ENCODE measurements at regions not wholly inside any gene's neighbourhood (a gene's known extent, or its start where the extent isn't known, plus 50 kb on each side); places are given as distances from the start of the nearest gene placed in this dataset.
A peak's percentile ranks its signal among the peaks of the same experiment; 100 is the strongest.
"Not testable (repeated sequence)": the region's sequence is repeated elsewhere in the genome, so short reads cannot be mapped to it uniquely, and the experiment has no call there.

GRCh38 chr1:119250299-119250698 lies 109.8 kb upstream of the WARS2 start:
- H3K4me3 ChIP-seq, result no peak overlapping the region
- no peaks in the 10 kb centered on the region for H4K20me1 ChIP-seq
- no peaks in the 10 kb centered on the region for H3K36me3 ChIP-seq
- H3K4me2 ChIP-seq, result no peak overlapping the region
- no peak overlapping the region for H3K9ac ChIP-seq
- no peaks in the 10 kb centered on the region for H3K4me1 ChIP-seq
- H3K27ac ChIP-seq, result no peak overlapping the region
- TF ChIP-seq Cebpa-rat (IDR thresholded peaks at IDR 0.05), result no peak
- no peaks in the 10 kb centered on the region for H3K9me3 ChIP-seq
- no peaks in the 10 kb centered on the region for H3K27me3 ChIP-seq

- Histone ChIP-seq H3K4me3 (no peak overlapping the region), H3K9ac (no peak overlapping the region), H3K27me3 (no peaks in the 10 kb centered on the region), H3K4me1 (no peaks in the 10 kb centered on the region), H3K9me3 (no peaks in the 10 kb centered on the region), H4K20me1 (no peaks in the 10 kb centered on the region), H3K36me3 (no peaks in the 10 kb centered on the region), H3K27ac (no peak overlapping the region), H3K4me2 (no peak overlapping the region)
- no peak for TF ChIP-seq Cebpa-rat (IDR thresholded peaks at IDR 0.05)
Observed at GRCh38 chr1:119251751-119252150, 111.3 kb upstream of the WARS2 start.

GRCh38 chr1:119253366-119253765 lies 112.9 kb upstream of the WARS2 start:
- Histone ChIP-seq H3K4me1 (no peaks in the 10 kb centered on the region), H3K4me3 (no peak overlapping the region), H3K27me3 (no peaks in the 10 kb centered on the region), H3K9ac (no peak overlapping the region), H3K36me3 (no peaks in the 10 kb centered on the region), H3K4me2 (no peak overlapping the region), H3K9me3 (no peaks in the 10 kb centered on the region), H4K20me1 (no peaks in the 10 kb centered on the region), H3K27ac (no peak overlapping the region)
- no peak for TF ChIP-seq Cebpa-rat (IDR thresholded peaks at IDR 0.05)

DNA sequence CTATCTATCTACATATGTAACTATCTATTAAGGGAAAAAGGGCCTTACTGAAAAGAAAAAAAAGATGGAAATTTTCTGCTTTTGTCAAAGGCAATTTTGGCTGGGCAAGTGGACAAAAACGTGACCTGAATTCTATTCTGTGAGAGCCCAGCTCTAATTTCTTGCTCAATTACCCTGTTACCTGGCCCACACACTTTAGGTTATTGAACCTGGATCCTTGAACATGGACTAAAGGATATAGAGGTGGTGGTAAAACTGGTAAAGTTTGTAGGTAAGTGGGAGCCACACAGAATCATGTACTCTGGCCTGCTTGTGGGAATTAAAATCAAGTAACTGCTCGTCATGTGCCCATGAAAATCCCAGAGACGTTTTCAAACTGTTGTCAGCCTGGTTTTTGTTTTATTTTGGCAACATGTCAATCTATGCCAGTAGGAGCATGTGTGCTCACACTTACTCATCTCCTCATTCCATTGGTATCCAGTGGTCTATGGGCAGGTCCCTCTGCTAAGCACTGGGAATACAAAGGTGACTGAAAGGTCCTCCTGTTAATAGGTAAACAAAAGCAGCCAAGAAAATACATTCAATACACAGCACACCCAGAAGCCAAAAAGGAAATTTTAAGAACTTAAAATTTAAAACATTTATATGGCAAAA lies 113.7 kb upstream of the WARS2 start:
- no peak overlapping the region for H3K4me2 ChIP-seq
- H3K9ac ChIP-seq, result no peak overlapping the region

DNA sequence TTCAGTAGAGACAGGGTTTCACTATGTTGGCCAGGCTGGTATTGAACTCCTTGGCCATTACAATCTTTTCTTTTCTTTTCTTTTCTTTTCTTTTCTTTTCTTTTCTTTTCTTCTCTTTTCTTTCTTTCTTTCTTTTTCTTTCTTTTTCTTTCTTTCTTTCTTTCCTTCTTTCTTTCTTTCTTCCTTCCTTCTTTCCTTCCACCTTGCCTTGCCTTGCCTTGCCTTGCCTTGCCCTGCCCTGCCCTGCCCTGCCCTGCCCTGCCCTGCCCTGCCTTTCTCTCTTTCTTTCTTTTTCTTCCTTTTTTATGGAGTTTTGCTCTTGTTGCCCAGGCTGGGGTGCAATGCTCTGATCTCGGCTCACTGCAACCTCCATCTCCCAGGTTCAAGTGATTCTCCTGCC lies 112.5 kb upstream of the HAO2 start:
- not testable (repeated sequence) for H3K4me1 ChIP-seq, H3K27me3 ChIP-seq, H3K9me3 ChIP-seq, H3K36me3 ChIP-seq, H3K4me2 ChIP-seq, H4K20me1 ChIP-seq, H3K27ac ChIP-seq, H3K9ac ChIP-seq, H3K4me3 ChIP-seq

More for the DNA sequence above, 113.7 kb upstream of the WARS2 start:
- Histone ChIP-seq H3K27me3 (no peaks in the 10 kb centered on the region), H3K27ac (no peak overlapping the region), H3K36me3 (no peaks in the 10 kb centered on the region), H3K9me3 (no peaks in the 10 kb centered on the region), H3K4me3 (no peak overlapping the region), H4K20me1 (no peaks in the 10 kb centered on the region), H3K4me1 (no peaks in the 10 kb centered on the region)
- no peak for TF ChIP-seq Cebpa-rat (IDR thresholded peaks at IDR 0.05)

DNA sequence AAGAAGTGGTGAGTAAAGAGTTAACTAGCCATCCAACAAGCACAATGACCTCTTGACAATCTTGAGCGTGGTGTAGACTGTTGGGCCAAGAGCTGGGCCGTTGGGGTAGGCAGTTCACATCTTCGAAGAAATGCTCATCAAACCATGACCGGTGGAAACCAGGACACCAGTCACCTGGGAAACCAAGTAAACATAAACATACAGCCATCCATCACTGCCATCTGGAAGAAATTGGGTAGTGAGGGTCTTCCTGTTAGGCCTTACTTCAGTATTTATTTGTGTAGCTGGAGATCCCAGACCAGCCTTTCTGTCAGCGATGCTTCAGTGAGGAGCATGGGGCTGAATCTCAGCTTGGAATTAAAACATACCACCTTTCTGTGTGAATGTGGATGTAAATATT lies 108.1 kb upstream of the HAO2 start:
- H4K20me1 ChIP-seq, result no peaks in the 10 kb centered on the region

GRCh38 chr1:119266386-119266785 lies 102.2 kb upstream of the HAO2 start:
- H3K36me3 ChIP-seq, result no peaks in the 10 kb centered on the region
- H3K9me3 ChIP-seq, result no peaks in the 10 kb centered on the region
- no peak overlapping the region for H3K9ac ChIP-seq
- no peaks in the 10 kb centered on the region for H3K4me1 ChIP-seq
- H4K20me1 ChIP-seq, result no peaks in the 10 kb centered on the region
- no peak overlapping the region for H3K4me2 ChIP-seq
- no peaks in the 10 kb centered on the region for H3K27me3 ChIP-seq
- TF ChIP-seq Cebpa-rat (IDR thresholded peaks at IDR 0.05), result no peak
- no peak overlapping the region for H3K27ac ChIP-seq
- no peak overlapping the region for H3K4me3 ChIP-seq

More for the DNA sequence above, 108.1 kb upstream of the HAO2 start:
- TF ChIP-seq Cebpa-rat (IDR thresholded peaks at IDR 0.05), result no peak
- peaks cover 10% of the 10 kb centered on the region for H3K4me1 ChIP-seq
- H3K27ac ChIP-seq, result no peak overlapping the region
- no peaks in the 10 kb centered on the region for H3K9me3 ChIP-seq
- no peaks in the 10 kb centered on the region for H3K27me3 ChIP-seq
- no peak overlapping the region for H3K9ac ChIP-seq
- no peaks in the 10 kb centered on the region for H3K36me3 ChIP-seq
- peak overlapping the region; percentile 44 for H3K4me2 ChIP-seq
- H3K4me3 ChIP-seq, result no peak overlapping the region

- Histone ChIP-seq H3K9ac (no peak overlapping the region), H3K4me3 (no peak overlapping the region), H3K9me3 (no peaks in the 10 kb centered on the region), H3K4me1 (no peaks in the 10 kb centered on the region), H3K27me3 (no peaks in the 10 kb centered on the region), H3K27ac (no peak overlapping the region), H3K36me3 (no peaks in the 10 kb centered on the region), H4K20me1 (no peaks in the 10 kb centered on the region), H3K4me2 (no peak overlapping the region)
- TF ChIP-seq Cebpa-rat (IDR thresholded peaks at IDR 0.05), result no peak
Observed at GRCh38 chr1:119266858-119267257, 101.7 kb upstream of the HAO2 start.

DNA sequence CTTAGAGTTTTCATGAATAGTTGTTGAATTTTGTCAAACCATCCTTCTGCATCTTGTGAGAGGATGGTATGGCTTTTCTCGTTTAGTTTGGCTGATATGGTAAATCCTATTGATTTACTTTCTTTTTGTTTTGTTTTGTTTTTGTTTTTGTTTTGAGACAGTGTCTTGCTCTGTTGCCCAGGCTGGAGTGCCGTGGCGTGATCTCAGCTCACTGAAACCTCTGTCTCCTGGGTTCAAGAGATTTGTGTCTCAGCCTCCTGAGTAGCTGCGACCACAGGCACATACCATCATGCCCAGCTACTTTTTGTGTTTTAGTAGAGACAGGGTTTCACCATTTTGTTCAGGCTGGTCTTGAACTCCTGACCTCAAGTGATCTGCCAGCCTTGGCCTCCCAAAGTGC lies 101.3 kb upstream of the HAO2 start:
- not testable (repeated sequence) for H3K4me1 ChIP-seq, H3K4me2 ChIP-seq, H3K9ac ChIP-seq, H3K36me3 ChIP-seq, H3K27me3 ChIP-seq, H3K27ac ChIP-seq, H3K9me3 ChIP-seq, H4K20me1 ChIP-seq, H3K4me3 ChIP-seq

DNA sequence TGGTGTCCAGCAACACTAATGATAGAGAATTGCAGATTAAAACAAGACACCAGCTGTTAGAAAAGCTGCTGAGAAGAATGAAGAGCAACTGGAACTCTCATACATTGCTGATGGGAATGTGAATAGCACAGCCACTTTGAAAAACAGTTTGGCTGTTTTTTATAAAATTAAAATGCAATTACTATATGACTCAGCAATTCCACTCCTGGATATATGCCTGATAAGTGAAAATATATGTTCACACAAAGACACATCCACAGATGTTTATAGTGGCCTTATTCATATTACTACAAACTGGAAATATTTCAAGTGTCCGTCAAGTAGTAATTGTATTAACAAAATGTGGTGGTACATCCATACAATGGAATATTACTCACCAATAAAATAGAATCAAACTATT lies 99.7 kb upstream of the HAO2 start:
- no peaks in the 10 kb centered on the region for H3K36me3 ChIP-seq
- H3K4me3 ChIP-seq, result no peak overlapping the region
- H3K27ac ChIP-seq, result no peak overlapping the region
- H4K20me1 ChIP-seq, result no peaks in the 10 kb centered on the region
- no peak for TF ChIP-seq Cebpa-rat (IDR thresholded peaks at IDR 0.05)
- no peak overlapping the region for H3K4me2 ChIP-seq
- H3K9ac ChIP-seq, result no peak overlapping the region
- no peaks in the 10 kb centered on the region for H3K4me1 ChIP-seq
- no peaks in the 10 kb centered on the region for H3K27me3 ChIP-seq
- no peaks in the 10 kb centered on the region for H3K9me3 ChIP-seq

All from BLaER1 (cell line).